ENCODE measurements at regions not wholly inside any gene's neighbourhood (a gene's known extent, or its start where the extent isn't known, plus 50 kb on each side); places are given as distances from the start of the nearest gene placed in this dataset.

GRCh38 chr10:43781480-43782361 is 133.0 kb upstream of the ZNF32 start:
- H3K9me3 ChIP-seq (ENCODE audit: control insufficient read depth, insufficient read depth, low read depth, low read length), result no peaks in the 10 kb centered on the region
- H3K36me3 ChIP-seq (ENCODE audit: control insufficient read depth, insufficient read depth, low read length), result no peaks in the 10 kb centered on the region
- H3K4me1 ChIP-seq (ENCODE audit: control insufficient read depth, insufficient read depth, low read length), result no peaks in the 10 kb centered on the region
- H3K27ac ChIP-seq (ENCODE audit: low read depth, low read length), result no peak overlapping the region
- no peak overlapping the region for H3K4me3 ChIP-seq (ENCODE audit: low read depth, low read length)
- H3K27me3 ChIP-seq (ENCODE audit: control insufficient read depth, insufficient read depth, low read length), result no peaks in the 10 kb centered on the region
- H3K9ac ChIP-seq (ENCODE audit: low read length), result no peak overlapping the region

- H3K4me3 ChIP-seq (ENCODE audit: low read depth, low read length), result no peak overlapping the region
- H3K27me3 ChIP-seq (ENCODE audit: control insufficient read depth, insufficient read depth, low read length), result no peaks in the 10 kb centered on the region
- H3K36me3 ChIP-seq (ENCODE audit: control insufficient read depth, insufficient read depth, low read length), result no peaks in the 10 kb centered on the region
- no peaks in the 10 kb centered on the region for H3K9me3 ChIP-seq (ENCODE audit: control insufficient read depth, insufficient read depth, low read depth, low read length)
- no peaks in the 10 kb centered on the region; the same call in 1 of the 2 replicates for H3K4me1 ChIP-seq (ENCODE audit: control insufficient read depth, insufficient read depth, low read length)
- no peak overlapping the region for H3K27ac ChIP-seq (ENCODE audit: low read depth, low read length)
- no peak overlapping the region for H3K9ac ChIP-seq (ENCODE audit: low read length)
Observed at GRCh38 chr10:43778571-43778970, 129.9 kb upstream of the ZNF32 start.

DNA sequence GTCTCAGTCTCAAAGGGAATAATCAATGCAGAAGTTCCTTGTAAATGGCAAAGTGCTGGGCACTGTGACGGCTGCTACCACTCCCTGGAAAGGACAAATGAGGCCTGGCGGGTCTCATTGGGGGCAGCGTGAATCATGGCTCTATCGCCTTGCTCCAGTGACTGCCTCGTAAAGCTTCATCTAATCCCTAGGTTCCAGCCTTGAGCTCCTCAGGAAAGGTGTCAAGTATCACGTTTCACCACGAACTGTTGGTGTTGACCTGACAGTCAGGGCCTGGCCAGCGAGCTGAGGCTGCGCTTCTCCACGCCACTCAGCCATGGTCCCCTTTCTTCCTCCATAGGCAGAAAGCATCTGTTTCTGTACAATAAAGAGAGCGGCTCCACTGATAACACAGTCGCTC is 126.7 kb upstream of the ZNF32 start:
- Histone ChIP-seq H3K27ac (ENCODE audit: low read depth, low read length) (no peak overlapping the region), H3K36me3 (ENCODE audit: control insufficient read depth, insufficient read depth, low read length) (no peaks in the 10 kb centered on the region), H3K9ac (ENCODE audit: low read length) (no peak overlapping the region), H3K4me1 (ENCODE audit: control insufficient read depth, insufficient read depth, low read length) (no peaks in the 10 kb centered on the region; the same call in 1 of the 2 replicates), H3K4me3 (ENCODE audit: low read depth, low read length) (no peak overlapping the region), H3K27me3 (ENCODE audit: control insufficient read depth, insufficient read depth, low read length) (no peaks in the 10 kb centered on the region), H3K9me3 (ENCODE audit: control insufficient read depth, insufficient read depth, low read depth, low read length) (0 out of 2 replicates have a peak, but pooled peaks cover 2% of the 10 kb centered on the region)

GRCh38 chr10:43774234-43774769 is 125.6 kb upstream of the ZNF32 start:
- Histone ChIP-seq H3K27ac (ENCODE audit: low read depth, low read length) (no peak overlapping the region), H3K9me3 (ENCODE audit: control insufficient read depth, insufficient read depth, low read depth, low read length) (0 out of 2 replicates have a peak, but pooled peaks cover 2% of the 10 kb centered on the region), H3K9ac (ENCODE audit: low read length) (no peak overlapping the region), H3K27me3 (ENCODE audit: control insufficient read depth, insufficient read depth, low read length) (no peaks in the 10 kb centered on the region), H3K36me3 (ENCODE audit: control insufficient read depth, insufficient read depth, low read length) (no peaks in the 10 kb centered on the region), H3K4me1 (ENCODE audit: control insufficient read depth, insufficient read depth, low read length) (no peaks in the 10 kb centered on the region; the same call in 1 of the 2 replicates), H3K4me3 (ENCODE audit: low read depth, low read length) (no peak overlapping the region)

DNA sequence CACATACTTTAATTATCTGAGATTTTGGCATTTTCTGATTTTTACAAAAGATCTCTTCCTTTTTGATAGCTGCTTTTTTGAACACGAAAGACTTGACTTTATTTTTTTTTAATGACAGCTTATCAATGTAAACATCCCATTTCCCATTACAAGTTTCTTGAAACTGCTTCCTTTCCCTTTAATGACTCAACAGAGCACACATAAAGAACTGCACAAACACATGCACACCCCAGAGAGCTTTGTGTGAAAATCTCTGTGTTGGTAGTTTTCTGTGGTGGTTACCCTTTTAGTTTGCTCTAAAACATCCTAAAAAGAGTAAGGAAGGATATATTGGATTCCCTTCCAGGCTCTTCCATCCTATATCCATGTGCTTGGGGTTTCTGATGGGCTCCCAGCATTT is 125.1 kb upstream of the ZNF32 start:
- no peak overlapping the region for H3K27ac ChIP-seq (ENCODE audit: low read depth, low read length)
- H3K4me3 ChIP-seq (ENCODE audit: low read depth, low read length), result no peak overlapping the region
- no peak overlapping the region for H3K9ac ChIP-seq (ENCODE audit: low read length)
- no peaks in the 10 kb centered on the region; the same call in 1 of the 2 replicates for H3K4me1 ChIP-seq (ENCODE audit: control insufficient read depth, insufficient read depth, low read length)
- H3K36me3 ChIP-seq (ENCODE audit: control insufficient read depth, insufficient read depth, low read length), result no peaks in the 10 kb centered on the region
- H3K27me3 ChIP-seq (ENCODE audit: control insufficient read depth, insufficient read depth, low read length), result no peaks in the 10 kb centered on the region
- H3K9me3 ChIP-seq (ENCODE audit: control insufficient read depth, insufficient read depth, low read depth, low read length), result 0 out of 2 replicates have a peak, but pooled peaks cover 2% of the 10 kb centered on the region

- peaks cover 2% of the 10 kb centered on the region; the same call in 1 of the 2 replicates for H3K9me3 ChIP-seq (ENCODE audit: control insufficient read depth, insufficient read depth, low read depth, low read length)
- H3K27ac ChIP-seq (ENCODE audit: low read depth, low read length), result no peak overlapping the region
- H3K4me1 ChIP-seq (ENCODE audit: control insufficient read depth, insufficient read depth, low read length), result no peaks in the 10 kb centered on the region; the same call in 1 of the 2 replicates
- no peaks in the 10 kb centered on the region for H3K36me3 ChIP-seq (ENCODE audit: control insufficient read depth, insufficient read depth, low read length)
- H3K27me3 ChIP-seq (ENCODE audit: control insufficient read depth, insufficient read depth, low read length), result no peaks in the 10 kb centered on the region
- H3K9ac ChIP-seq (ENCODE audit: low read length), result no peak overlapping the region
- H3K4me3 ChIP-seq (ENCODE audit: low read depth, low read length), result no peak overlapping the region
Observed at GRCh38 chr10:43772171-43772570, 123.5 kb upstream of the ZNF32 start.

DNA sequence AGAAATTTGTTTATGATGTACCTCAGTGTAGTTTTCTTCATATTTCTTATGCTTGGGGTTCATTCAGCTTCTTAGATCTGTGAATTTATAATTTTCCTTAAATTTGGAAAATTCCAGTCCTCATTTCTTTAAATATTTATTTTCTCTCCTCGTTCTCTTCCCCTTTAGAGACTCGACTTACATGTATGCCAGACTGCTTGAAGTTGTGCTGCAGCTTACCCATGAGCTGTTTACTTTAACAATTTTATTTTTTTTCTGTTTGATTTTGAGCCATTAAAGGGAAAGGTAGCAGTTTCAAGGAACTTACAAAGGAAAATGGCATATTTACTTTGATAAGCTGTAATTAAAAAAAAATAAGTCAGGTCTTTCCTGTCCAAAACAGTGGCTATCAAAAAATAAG is 123.0 kb upstream of the ZNF32 start:
- Histone ChIP-seq H3K36me3 (ENCODE audit: control insufficient read depth, insufficient read depth, low read length) (no peaks in the 10 kb centered on the region), H3K4me1 (ENCODE audit: control insufficient read depth, insufficient read depth, low read length) (no peaks in the 10 kb centered on the region; the same call in 1 of the 2 replicates), H3K4me3 (ENCODE audit: low read depth, low read length) (no peak overlapping the region), H3K9me3 (ENCODE audit: control insufficient read depth, insufficient read depth, low read depth, low read length) (peaks cover 2% of the 10 kb centered on the region; the same call in 1 of the 2 replicates), H3K27me3 (ENCODE audit: control insufficient read depth, insufficient read depth, low read length) (no peaks in the 10 kb centered on the region), H3K9ac (ENCODE audit: low read length) (no peak overlapping the region), H3K27ac (ENCODE audit: low read depth, low read length) (no peak overlapping the region)

GRCh38 chr10:43765516-43765915 is 116.8 kb upstream of the ZNF32 start:
- Histone ChIP-seq H3K27ac (ENCODE audit: low read depth, low read length) (no peak overlapping the region), H3K36me3 (ENCODE audit: control insufficient read depth, insufficient read depth, low read length) (no peaks in the 10 kb centered on the region), H3K9ac (ENCODE audit: low read length) (no peak overlapping the region), H3K27me3 (ENCODE audit: control insufficient read depth, insufficient read depth, low read length) (no peaks in the 10 kb centered on the region), H3K4me1 (ENCODE audit: control insufficient read depth, insufficient read depth, low read length) (no peaks in the 10 kb centered on the region), H3K4me3 (ENCODE audit: low read depth, low read length) (no peak overlapping the region), H3K9me3 (ENCODE audit: control insufficient read depth, insufficient read depth, low read depth, low read length) (no peaks in the 10 kb centered on the region; the same call in 1 of the 2 replicates)

- H3K9me3 ChIP-seq (ENCODE audit: control insufficient read depth, insufficient read depth, low read depth, low read length), result no peaks in the 10 kb centered on the region; the same call in none of the 2 replicates
- no peaks in the 10 kb centered on the region for H3K27me3 ChIP-seq (ENCODE audit: control insufficient read depth, insufficient read depth, low read length)
- no peaks in the 10 kb centered on the region for H3K4me1 ChIP-seq (ENCODE audit: control insufficient read depth, insufficient read depth, low read length)
- H3K4me3 ChIP-seq (ENCODE audit: low read depth, low read length), result no peak overlapping the region
- H3K9ac ChIP-seq (ENCODE audit: low read length), result no peak overlapping the region
- H3K36me3 ChIP-seq (ENCODE audit: control insufficient read depth, insufficient read depth, low read length), result no peaks in the 10 kb centered on the region
- no peak overlapping the region for H3K27ac ChIP-seq (ENCODE audit: low read depth, low read length)
Observed at GRCh38 chr10:43763846-43764245, 115.2 kb upstream of the ZNF32 start.

DNA sequence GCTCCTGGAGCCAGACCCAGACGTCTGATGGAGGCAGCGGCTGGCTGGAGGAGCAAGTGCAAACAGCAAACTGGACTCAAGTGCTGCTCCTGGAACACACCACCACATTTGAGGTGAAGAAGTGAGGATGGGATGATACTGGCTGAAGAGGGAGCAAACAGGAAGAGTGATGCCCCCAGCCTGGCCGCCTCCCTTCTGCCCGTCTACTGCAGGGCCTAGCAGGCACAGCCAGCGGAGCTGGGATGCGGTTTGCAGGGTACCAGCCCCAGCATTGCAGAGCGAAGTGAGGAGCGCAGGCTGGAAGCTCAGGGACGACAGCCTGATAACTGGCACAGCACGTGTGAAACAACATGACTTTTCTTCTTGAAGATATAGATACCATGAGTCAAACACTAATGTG is 111.8 kb upstream of the ZNF32 start:
- Histone ChIP-seq H3K4me1 (ENCODE audit: control insufficient read depth, insufficient read depth, low read length) (0 out of 2 replicates have a peak, but pooled peaks cover 1% of the 10 kb centered on the region), H3K9me3 (ENCODE audit: control insufficient read depth, insufficient read depth, low read depth, low read length) (no peaks in the 10 kb centered on the region; the same call in 1 of the 2 replicates), H3K27me3 (ENCODE audit: control insufficient read depth, insufficient read depth, low read length) (peaks cover 2% of the 10 kb centered on the region; the same call in 1 of the 2 replicates), H3K9ac (ENCODE audit: low read length) (no peak overlapping the region), H3K27ac (ENCODE audit: low read depth, low read length) (no peak overlapping the region), H3K4me3 (ENCODE audit: low read depth, low read length) (no peak overlapping the region), H3K36me3 (ENCODE audit: control insufficient read depth, insufficient read depth, low read length) (no peaks in the 10 kb centered on the region)

DNA sequence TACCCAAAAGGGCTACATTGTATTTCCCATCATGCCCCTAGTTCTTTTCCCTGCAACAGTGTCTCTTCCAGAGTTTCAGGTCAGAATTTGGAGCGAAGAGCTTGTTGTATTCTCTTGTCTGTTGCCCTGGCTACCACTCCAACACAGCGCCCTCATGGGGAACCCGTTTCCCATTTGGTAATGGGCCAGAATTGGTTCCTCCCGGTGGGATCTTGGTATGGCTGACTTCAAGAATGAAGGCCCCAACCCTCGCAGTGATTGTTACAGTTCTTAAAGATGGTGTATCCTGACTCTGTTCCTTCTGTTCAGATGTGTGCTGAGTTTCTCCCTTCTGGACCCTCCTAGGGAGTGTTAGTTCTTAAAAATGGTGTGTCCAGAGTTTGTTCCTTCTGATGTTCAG is 110.5 kb upstream of the ZNF32 start:
- H3K4me1 ChIP-seq (ENCODE audit: control insufficient read depth, insufficient read depth, low read length), result peaks cover 8% of the 10 kb centered on the region
- peaks cover 8% of the 10 kb centered on the region; the same call in 1 of the 2 replicates for H3K27me3 ChIP-seq (ENCODE audit: control insufficient read depth, insufficient read depth, low read length)
- H3K4me3 ChIP-seq (ENCODE audit: low read depth, low read length), result no peak overlapping the region
- H3K27ac ChIP-seq (ENCODE audit: low read depth, low read length), result no peak overlapping the region
- no peak overlapping the region for H3K9ac ChIP-seq (ENCODE audit: low read length)
- H3K9me3 ChIP-seq (ENCODE audit: control insufficient read depth, insufficient read depth, low read depth, low read length), result no peaks in the 10 kb centered on the region; the same call in 1 of the 2 replicates
- no peaks in the 10 kb centered on the region for H3K36me3 ChIP-seq (ENCODE audit: control insufficient read depth, insufficient read depth, low read length)

Measured in HUES6 (cell line).